Activated CD8-positive, alpha-beta memory T cell treated with anti-CD3 and anti-CD28 coated beads, Interleukin-2, amount 10 ng/mL, durations not matched to agents 7 days and 5 days (primary cell): ENCODE measurements at regions not wholly inside any gene's neighbourhood (a gene's known extent, or its start where the extent isn't known, plus 50 kb on each side); places are given as distances from the start of the nearest gene placed in this dataset.

Source experiments
- ATAC-seq: fragments of 150-1000 bp; cut with Tn5 transposase; one replicate; pipeline ENCODE4 v1.10.0; 2021; ENCODE audit warnings: moderate library complexity
- CTCF ChIA-PET: fragments of 350-600 bp; sonication (Branson Sonifier 250); formaldehyde crosslinking; loops from one replicate; lab custom pipeline; 2021; ENCODE audit warnings: antibody characterized with exemption; lab: Charles Lee
- DNase-seq: peaks from one replicate; pipeline ENCODE4 v3.0.0-alpha.2; 2020
- H3K27ac Mint-ChIP-seq: one replicate; pipeline ENCODE4 v1.8.0; 2021; ENCODE audit warnings: mild to moderate bottlenecking, mixed read lengths
- H3K27me3 Mint-ChIP-seq: one replicate; pipeline ENCODE4 v1.8.0; 2021; ENCODE audit warnings: mixed read lengths
- H3K36me3 Mint-ChIP-seq: one replicate; pipeline ENCODE4 v1.8.0; 2021; ENCODE audit warnings: mild to moderate bottlenecking, mixed read lengths
- H3K4me1 Mint-ChIP-seq: one replicate; pipeline ENCODE4 v1.8.0; 2021; ENCODE audit warnings: mixed read lengths
- H3K4me3 Mint-ChIP-seq: one replicate; pipeline ENCODE4 v1.8.0; 2021; ENCODE audit warnings: mild to moderate bottlenecking, moderate library complexity, mixed read lengths
- H3K9me3 Mint-ChIP-seq: one replicate; pipeline ENCODE4 v1.8.0; 2022; ENCODE audit warnings: low read depth, mixed read lengths

DNA sequence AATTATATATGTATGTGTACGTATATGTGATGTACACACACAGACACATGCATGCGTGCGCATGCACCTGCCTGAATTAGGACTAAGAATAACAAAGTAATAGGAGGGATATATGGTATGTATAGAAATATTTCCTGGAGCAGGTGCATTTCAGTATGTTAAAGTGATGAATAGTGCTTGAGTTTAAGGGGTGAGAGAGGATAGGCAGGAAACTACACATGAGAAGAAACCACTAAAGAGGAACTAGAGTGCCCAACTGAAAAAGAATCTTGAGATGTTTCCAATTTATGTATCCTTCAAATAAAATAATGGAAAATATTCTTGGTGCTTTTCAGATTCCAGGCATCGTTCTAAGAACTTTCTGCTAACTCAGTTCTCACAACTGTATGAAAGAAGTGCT, 52.6 kb upstream of the UNC5C start:
- H3K9me3 Mint-ChIP-seq: no peaks in the 10 kb centered on the region
- DNase-seq (no peak), ATAC-seq (no peak)
- CTCF ChIA-PET: no interaction called here
- H3K36me3 Mint-ChIP-seq: no peaks in the 10 kb centered on the region
- peaks cover 15% of the 10 kb centered on the region for H3K4me1 Mint-ChIP-seq
- peaks cover 6% of the 10 kb centered on the region for H3K27me3 Mint-ChIP-seq
- no peak overlapping the region for H3K4me3 Mint-ChIP-seq
- H3K27ac Mint-ChIP-seq: no peak overlapping the region

GRCh38 chr4:95599777-95600400, 51.1 kb upstream of the UNC5C start:
- DNase-seq (no peak), ATAC-seq (peak; percentile 70)
- H3K9me3 Mint-ChIP-seq: no peaks in the 10 kb centered on the region
- H3K4me3 Mint-ChIP-seq: peak overlapping the region; percentile 22
- CTCF ChIA-PET: no interaction called here
- no peaks in the 10 kb centered on the region for H3K36me3 Mint-ChIP-seq
- peaks cover 6% of the 10 kb centered on the region for H3K27me3 Mint-ChIP-seq
- peaks cover 15% of the 10 kb centered on the region for H3K4me1 Mint-ChIP-seq
- H3K27ac Mint-ChIP-seq: peak overlapping the region; percentile 72
